NCI-H146 treated with DMSO at 0.1 percent for 48 hours (cell line): ENCODE measurements at regions not wholly inside any gene's neighbourhood (a gene's known extent, or its start where the extent isn't known, plus 50 kb on each side); places are given as distances from the start of the nearest gene placed in this dataset.

Experiments used
- DNase-seq: peaks from one replicate; lab custom pipeline; 2025; ENCODE audit not compliant: unreplicated experiment; lab: John Stamatoyannopoulos, UW

GRCh38 chr7:55690-56248 is 136.6 kb upstream of the FAM20C start:
- DNase-seq, result no peak

- DNase-seq, result no peak
Observed at GRCh38 chr7:56291-56913, 136.0 kb upstream of the FAM20C start.

- no peak for DNase-seq
Observed at GRCh38 chr7:57071-57470, 135.3 kb upstream of the FAM20C start.

- DNase-seq, result no peak
Observed at GRCh38 chr7:57482-58255, 134.7 kb upstream of the FAM20C start.

GRCh38 chr7:58316-58715 is 134.1 kb upstream of the FAM20C start:
- DNase-seq, result no peak

- no peak for DNase-seq
Observed at GRCh38 chr7:59079-60016, 133.0 kb upstream of the FAM20C start.

- no peak for DNase-seq
Observed at GRCh38 chr7:60017-60675, 132.2 kb upstream of the FAM20C start.

- no peak for DNase-seq
Observed at GRCh38 chr7:60706-61105, 131.7 kb upstream of the FAM20C start.

GRCh38 chr7:61111-61510 is 131.3 kb upstream of the FAM20C start:
- no peak for DNase-seq

GRCh38 chr7:61576-62360 is 130.6 kb upstream of the FAM20C start:
- no peak for DNase-seq

- no peak for DNase-seq
Observed at GRCh38 chr7:62361-63116, 129.8 kb upstream of the FAM20C start.

- no peak for DNase-seq
Observed at GRCh38 chr7:63117-63480, 129.3 kb upstream of the FAM20C start.

- no peak for DNase-seq
Observed at GRCh38 chr7:63521-64021, 128.8 kb upstream of the FAM20C start.

- peak; percentile 22 for DNase-seq
Observed at GRCh38 chr7:64098-64915, 128.1 kb upstream of the FAM20C start.

GRCh38 chr7:64916-65341 is 127.4 kb upstream of the FAM20C start:
- no peak for DNase-seq

- DNase-seq, result no peak
Observed at GRCh38 chr7:65554-65953, 126.8 kb upstream of the FAM20C start.

GRCh38 chr7:66296-66695 is 126.1 kb upstream of the FAM20C start:
- no peak for DNase-seq

- no peak for DNase-seq
Observed at GRCh38 chr7:66741-67140, 125.6 kb upstream of the FAM20C start.
